HG03457 (cell line): ENCODE measurements at regions not wholly inside any gene's neighbourhood (a gene's known extent, or its start where the extent isn't known, plus 50 kb on each side); places are given as distances from the start of the nearest gene placed in this dataset.
"Not testable (repeated sequence)": the region's sequence is repeated elsewhere in the genome, so short reads cannot be mapped to it uniquely, and the experiment has no call there.

Source experiments
- ATAC-seq: cut with Tn5 transposase; IDR thresholded peaks from one replicate; pipeline ENCODE4 v1.9.1; 2021; ENCODE audit warnings: moderate number of reproducible peaks; ENCODE audit not compliant: unreplicated experiment

- no peak for ATAC-seq
Measured at GRCh38 chr21:39004634-39005501, 178.4 kb downstream of the PSMG1 start.

GRCh38 chr21:39003982-39004633 is 179.1 kb downstream of the PSMG1 start:
- ATAC-seq, result no peak

GRCh38 chr21:39001341-39001740 is 181.9 kb downstream of the PSMG1 start:
- no peak for ATAC-seq

- ATAC-seq, result no peak
Measured at GRCh38 chr21:39000496-39000895, 182.8 kb downstream of the PSMG1 start.

- ATAC-seq, result no peak
Measured at GRCh38 chr21:38999161-38999560, 184.1 kb downstream of the PSMG1 start.

- ATAC-seq, result not testable (repeated sequence)
Measured at GRCh38 chr21:38998281-38998680, 185.0 kb downstream of the PSMG1 start.

GRCh38 chr21:38997843-38998175 is 185.4 kb downstream of the PSMG1 start:
- ATAC-seq, result not testable (repeated sequence)

- ATAC-seq, result no peak
Measured at GRCh38 chr21:38997051-38997842, 186.0 kb downstream of the PSMG1 start.

- ATAC-seq, result no peak
Measured at GRCh38 chr21:38996355-38996754, 186.9 kb downstream of the PSMG1 start.

GRCh38 chr21:38995731-38996130 is 187.5 kb downstream of the PSMG1 start:
- no peak for ATAC-seq

GRCh38 chr21:38995071-38995669 is 188.1 kb downstream of the PSMG1 start:
- ATAC-seq, result no peak

GRCh38 chr21:38994042-38994441 is 188.3 kb downstream of the ETS2 start:
- ATAC-seq, result no peak

- no peak for ATAC-seq
Measured at GRCh38 chr21:38993561-38993960, 187.8 kb downstream of the ETS2 start.

- no peak for ATAC-seq
Measured at GRCh38 chr21:38992737-38993136, 187.0 kb downstream of the ETS2 start.

GRCh38 chr21:38990424-38990794 is 184.7 kb downstream of the ETS2 start:
- no peak for ATAC-seq

GRCh38 chr21:38989745-38990423 is 184.2 kb downstream of the ETS2 start:
- ATAC-seq, result no peak

- ATAC-seq, result no peak
Measured at GRCh38 chr21:38989379-38989744, 183.6 kb downstream of the ETS2 start.

- no peak for ATAC-seq
Measured at GRCh38 chr21:38988509-38989378, 183.0 kb downstream of the ETS2 start.

GRCh38 chr21:38987633-38988508 is 182.1 kb downstream of the ETS2 start:
- ATAC-seq, result no peak
